BJ (cell line): ENCODE measurements at regions not wholly inside any gene's neighbourhood (a gene's known extent, or its start where the extent isn't known, plus 50 kb on each side); places are given as distances from the start of the nearest gene placed in this dataset.
"Not testable (repeated sequence)": the region's sequence is repeated elsewhere in the genome, so short reads cannot be mapped to it uniquely, and the experiment has no call there.

Experiments used
- CTCF ChIA-PET: fragments of 350-600 bp; formaldehyde crosslinking; extraction: SDS; loops from one replicate; lab custom pipeline; 2021; ENCODE audit warnings: antibody characterized with exemption, inconsistent platforms; lab: Yijun Ruan, JAX
- POLR2A ChIA-PET: fragments of 300-600 bp; sonication (Branson Sonifier 250); formaldehyde crosslinking; extraction: SDS; loops from one replicate; lab custom pipeline; 2021; ENCODE audit warnings: antibody characterized with exemption; lab: Charles Lee
- DNase-seq: peaks from one replicate; pipeline ENCODE4 v3.0.0-alpha.2; 2011; ENCODE audit warnings: low read depth
- H3K27me3 ChIP-seq: 2 replicates; pipeline ENCODE4 v1.6.0; 2011; ENCODE audit warnings: low read length; ENCODE audit not compliant: control insufficient read depth, insufficient read depth
- H3K36me3 ChIP-seq: 2 replicates; pipeline ENCODE4 v1.5.1; 2011; ENCODE audit warnings: low read length; ENCODE audit not compliant: control insufficient read depth, insufficient read depth
- H3K4me3 ChIP-seq: 2 replicates; pipeline ENCODE4 v1.5.1; 2011; ENCODE audit warnings: low read depth, mild to moderate bottlenecking, control low read depth, low read length
- CTCF ChIP-seq: IDR thresholded peaks from 2 replicates; pipeline ENCODE4 v1.5.1; 2011; ENCODE audit warnings: low read depth, mild to moderate bottlenecking, control low read depth, inconsistent platforms, low read length, moderate library complexity; ENCODE audit not compliant: insufficient read depth

GRCh38 chr17:70324031-70324430 lies 154.7 kb downstream of the KCNJ2 start:
- H3K27me3 ChIP-seq: no peaks in the 10 kb centered on the region
- ChIA-PET CTCF (no interaction called here), POLR2A (no interaction called here)
- no peak for DNase-seq
- TF ChIP-seq CTCF: no peak
- no peaks in the 10 kb centered on the region for H3K36me3 ChIP-seq
- H3K4me3 ChIP-seq: no peak overlapping the region

GRCh38 chr17:70327279-70327678 lies 157.9 kb downstream of the KCNJ2 start:
- TF ChIP-seq CTCF: no peak
- ChIA-PET POLR2A (no interaction called here), CTCF (no interaction called here)

GRCh38 chr17:70327723-70328122 lies 158.4 kb downstream of the KCNJ2 start:
- CTCF ChIA-PET: no interaction called here
- no peak for TF ChIP-seq CTCF
- H3K36me3 ChIP-seq: no peaks in the 10 kb centered on the region
- no peaks in the 10 kb centered on the region for H3K27me3 ChIP-seq
- H3K4me3 ChIP-seq: no peak overlapping the region
- no peak for DNase-seq
- POLR2A ChIA-PET: no interaction called here

More at GRCh38 chr17:70327279-70327678, 157.9 kb downstream of the KCNJ2 start:
- H3K4me3 ChIP-seq: no peak overlapping the region
- no peak for DNase-seq
- no peaks in the 10 kb centered on the region for H3K36me3 ChIP-seq
- no peaks in the 10 kb centered on the region for H3K27me3 ChIP-seq

- ChIA-PET CTCF (no interaction called here), POLR2A (no interaction called here)
- Histone ChIP-seq H3K4me3 (no peak overlapping the region), H3K27me3 (no peaks in the 10 kb centered on the region), H3K36me3 (no peaks in the 10 kb centered on the region)
- no peak for DNase-seq
- TF ChIP-seq CTCF: no peak
Observed at GRCh38 chr17:70329721-70330120, 160.4 kb downstream of the KCNJ2 start.

GRCh38 chr17:70331066-70331465 lies 161.7 kb downstream of the KCNJ2 start:
- CTCF ChIA-PET, H3K27me3 ChIP-seq, H3K36me3 ChIP-seq, POLR2A ChIA-PET, DNase-seq, H3K4me3 ChIP-seq: not testable (repeated sequence)

- POLR2A ChIA-PET: no interaction called here
- CTCF ChIA-PET: no interaction called here
- no peak for TF ChIP-seq CTCF
- Histone ChIP-seq H3K27me3 (no peaks in the 10 kb centered on the region), H3K36me3 (no peaks in the 10 kb centered on the region), H3K4me3 (no peak overlapping the region)
- no peak for DNase-seq
Observed at GRCh38 chr17:70332356-70333210, 163.3 kb downstream of the KCNJ2 start.
